ENCODE measurements at regions not wholly inside any gene's neighbourhood (a gene's known extent, or its start where the extent isn't known, plus 50 kb on each side); places are given as distances from the start of the nearest gene placed in this dataset.

- no peak overlapping the region for H3K4me3 ChIP-seq (ENCODE audit: control insufficient read depth in 1 of 7, extremely low read depth in 1 of 7, insufficient read depth in 4 of 7, low read depth in 2 of 7, low read length in 6 of 7)
- POLR2A ChIA-PET = interaction anchor here (0.7 kb wide), 1 partner anchor 32 kb away, joined by 10 read pairs; no protein-coding TSS in a partner anchor
- no peak overlapping the region for H3K27ac ChIP-seq (ENCODE audit: insufficient read depth in 1 of 2, low read depth in 1 of 2, low read length in 2 of 2, poor library complexity in 1 of 2, severe bottlenecking in 2 of 2)
- 86% methylated on average over 1 of the region's 3 CpGs for WGBS (ENCODE audit: insufficient coverage)
- CTCF ChIA-PET = no interaction called here
- H3K9me3 ChIP-seq (ENCODE audit: control extremely low read depth in 1 of 5, control insufficient read depth in 4 of 5, insufficient read depth in 2 of 5, low read depth in 1 of 5, low read length in 4 of 5) = peaks cover 0 to 3% (median 0%) of the 10 kb centered on the region in 5 experiments
- H3K36me3 ChIP-seq (ENCODE audit: control insufficient read depth in 4 of 4, insufficient read depth in 4 of 4, low read length in 3 of 4) = no peaks in the 10 kb centered on the region
- no peak for DNase-seq
- no peaks in the 10 kb centered on the region for H3K27me3 ChIP-seq (replicated peaks in 2 of 5; ENCODE audit: control insufficient read depth in 4 of 5, insufficient read depth in 5 of 5, low read length in 4 of 5)
- H3K4me1 ChIP-seq (ENCODE audit: control extremely low read depth in 1 of 4, control insufficient read depth in 4 of 4, insufficient read depth in 4 of 4, low read length in 3 of 4) = no peaks in the 10 kb centered on the region
These were observed 208.3 kb downstream of the MYRFL start for GRCh38 chr12:70033310-70033709.

- Histone ChIP-seq H3K9me3 (ENCODE audit: control extremely low read depth in 1 of 5, control insufficient read depth in 4 of 5, insufficient read depth in 2 of 5, low read depth in 1 of 5, low read length in 4 of 5) (no peaks in the 10 kb centered on the region), H3K36me3 (ENCODE audit: control insufficient read depth in 4 of 4, insufficient read depth in 4 of 4, low read length in 3 of 4) (no peaks in the 10 kb centered on the region), H3K4me1 (ENCODE audit: control extremely low read depth in 1 of 4, control insufficient read depth in 4 of 4, insufficient read depth in 4 of 4, low read length in 3 of 4) (no peaks in the 10 kb centered on the region), H3K27me3 (replicated peaks in 2 of 5; ENCODE audit: control insufficient read depth in 4 of 5, insufficient read depth in 5 of 5, low read length in 4 of 5) (peaks cover 0 to 2% (median 0%) of the 10 kb centered on the region in 5 experiments), H3K4me3 (ENCODE audit: control insufficient read depth in 1 of 7, extremely low read depth in 1 of 7, insufficient read depth in 4 of 7, low read depth in 2 of 7, low read length in 6 of 7) (no peak overlapping the region), H3K27ac (ENCODE audit: insufficient read depth in 1 of 2, low read depth in 1 of 2, low read length in 2 of 2, poor library complexity in 1 of 2, severe bottlenecking in 2 of 2) (no peak overlapping the region)
- ChIA-PET POLR2A (no interaction called here), CTCF (no interaction called here)
- 83% methylated on average over 2 of the region's 2 CpGs for WGBS (ENCODE audit: insufficient coverage)
- no peak for DNase-seq
These were observed 203.1 kb upstream of the CNOT2 start for GRCh38 chr12:70040141-70040540.

GRCh38 chr12:70042675-70043074, 200.6 kb upstream of the CNOT2 start:
- WGBS (ENCODE audit: insufficient coverage) = 94% methylated on average over 6 of the region's 6 CpGs
- no peak overlapping the region for H3K4me3 ChIP-seq (ENCODE audit: control insufficient read depth in 1 of 7, extremely low read depth in 1 of 7, insufficient read depth in 4 of 7, low read depth in 2 of 7, low read length in 6 of 7)
- ChIA-PET CTCF (no interaction called here), POLR2A (no interaction called here)
- H3K4me1 ChIP-seq (ENCODE audit: control extremely low read depth in 1 of 4, control insufficient read depth in 4 of 4, insufficient read depth in 4 of 4, low read length in 3 of 4) = no peaks in the 10 kb centered on the region
- H3K9me3 ChIP-seq (ENCODE audit: control extremely low read depth in 1 of 5, control insufficient read depth in 4 of 5, insufficient read depth in 2 of 5, low read depth in 1 of 5, low read length in 4 of 5) = no peaks in the 10 kb centered on the region
- H3K27ac ChIP-seq (ENCODE audit: insufficient read depth in 1 of 2, low read depth in 1 of 2, low read length in 2 of 2, poor library complexity in 1 of 2, severe bottlenecking in 2 of 2) = no peak overlapping the region
- peaks cover 0 to 2% (median 0%) of the 10 kb centered on the region in 5 experiments for H3K27me3 ChIP-seq (replicated peaks in 2 of 5; ENCODE audit: control insufficient read depth in 4 of 5, insufficient read depth in 5 of 5, low read length in 4 of 5)
- no peak for DNase-seq
- H3K36me3 ChIP-seq (ENCODE audit: control insufficient read depth in 4 of 4, insufficient read depth in 4 of 4, low read length in 3 of 4) = no peaks in the 10 kb centered on the region

- H3K4me1 ChIP-seq (ENCODE audit: control extremely low read depth in 1 of 4, control insufficient read depth in 4 of 4, insufficient read depth in 4 of 4, low read length in 3 of 4) = no peaks in the 10 kb centered on the region
- DNase-seq = no peak
- WGBS (ENCODE audit: insufficient coverage) = 81% methylated on average over 3 of the region's 4 CpGs
- no peaks in the 10 kb centered on the region for H3K9me3 ChIP-seq (ENCODE audit: control extremely low read depth in 1 of 5, control insufficient read depth in 4 of 5, insufficient read depth in 2 of 5, low read depth in 1 of 5, low read length in 4 of 5)
- CTCF ChIA-PET = no interaction called here
- no peak overlapping the region for H3K27ac ChIP-seq (ENCODE audit: insufficient read depth in 1 of 2, low read depth in 1 of 2, low read length in 2 of 2, poor library complexity in 1 of 2, severe bottlenecking in 2 of 2)
- no peak overlapping the region for H3K4me3 ChIP-seq (ENCODE audit: control insufficient read depth in 1 of 7, extremely low read depth in 1 of 7, insufficient read depth in 4 of 7, low read depth in 2 of 7, low read length in 6 of 7)
- POLR2A ChIA-PET = no interaction called here
- H3K36me3 ChIP-seq (ENCODE audit: control insufficient read depth in 4 of 4, insufficient read depth in 4 of 4, low read length in 3 of 4) = no peaks in the 10 kb centered on the region
- H3K27me3 ChIP-seq (replicated peaks in 2 of 5; ENCODE audit: control insufficient read depth in 4 of 5, insufficient read depth in 5 of 5, low read length in 4 of 5) = peaks cover 0 to 2% (median 0%) of the 10 kb centered on the region in 5 experiments
These were observed 199.6 kb upstream of the CNOT2 start for GRCh38 chr12:70043490-70044138.

GRCh38 chr12:70044167-70044566, 199.1 kb upstream of the CNOT2 start:
- ChIA-PET POLR2A (no interaction called here), CTCF (no interaction called here)
- peaks cover 0 to 2% (median 0%) of the 10 kb centered on the region in 5 experiments for H3K27me3 ChIP-seq (replicated peaks in 2 of 5; ENCODE audit: control insufficient read depth in 4 of 5, insufficient read depth in 5 of 5, low read length in 4 of 5)
- no peak for DNase-seq
- no peaks in the 10 kb centered on the region for H3K36me3 ChIP-seq (ENCODE audit: control insufficient read depth in 4 of 4, insufficient read depth in 4 of 4, low read length in 3 of 4)
- no peak overlapping the region for H3K27ac ChIP-seq (ENCODE audit: insufficient read depth in 1 of 2, low read depth in 1 of 2, low read length in 2 of 2, poor library complexity in 1 of 2, severe bottlenecking in 2 of 2)
- WGBS (ENCODE audit: insufficient coverage) = 90% methylated on average over 2 of the region's 2 CpGs
- no peaks in the 10 kb centered on the region for H3K4me1 ChIP-seq (ENCODE audit: control extremely low read depth in 1 of 4, control insufficient read depth in 4 of 4, insufficient read depth in 4 of 4, low read length in 3 of 4)
- H3K4me3 ChIP-seq (ENCODE audit: control insufficient read depth in 1 of 7, extremely low read depth in 1 of 7, insufficient read depth in 4 of 7, low read depth in 2 of 7, low read length in 6 of 7) = no peak overlapping the region
- H3K9me3 ChIP-seq (ENCODE audit: control extremely low read depth in 1 of 5, control insufficient read depth in 4 of 5, insufficient read depth in 2 of 5, low read depth in 1 of 5, low read length in 4 of 5) = no peaks in the 10 kb centered on the region

GRCh38 chr12:70045036-70045435, 198.2 kb upstream of the CNOT2 start:
- no CpG with 5 or more reads among the region's 3 CpGs for WGBS (ENCODE audit: insufficient coverage)
- ChIA-PET POLR2A (no interaction called here), CTCF (no interaction called here)
- no peak for DNase-seq
- no peak overlapping the region for H3K27ac ChIP-seq (ENCODE audit: insufficient read depth in 1 of 2, low read depth in 1 of 2, low read length in 2 of 2, poor library complexity in 1 of 2, severe bottlenecking in 2 of 2)
- H3K36me3 ChIP-seq (ENCODE audit: control insufficient read depth in 4 of 4, insufficient read depth in 4 of 4, low read length in 3 of 4) = no peaks in the 10 kb centered on the region
- H3K9me3 ChIP-seq (ENCODE audit: control extremely low read depth in 1 of 5, control insufficient read depth in 4 of 5, insufficient read depth in 2 of 5, low read depth in 1 of 5, low read length in 4 of 5) = no peaks in the 10 kb centered on the region
- no peak overlapping the region for H3K4me3 ChIP-seq (ENCODE audit: control insufficient read depth in 1 of 7, extremely low read depth in 1 of 7, insufficient read depth in 4 of 7, low read depth in 2 of 7, low read length in 6 of 7)
- peaks cover 0 to 2% (median 0%) of the 10 kb centered on the region in 5 experiments for H3K27me3 ChIP-seq (replicated peaks in 2 of 5; ENCODE audit: control insufficient read depth in 4 of 5, insufficient read depth in 5 of 5, low read length in 4 of 5)
- peaks cover 0 to 5% (median 0%) of the 10 kb centered on the region in 4 experiments for H3K4me1 ChIP-seq (ENCODE audit: control extremely low read depth in 1 of 4, control insufficient read depth in 4 of 4, insufficient read depth in 4 of 4, low read length in 3 of 4)

- ChIA-PET CTCF (no interaction called here), POLR2A (no interaction called here)
- H3K9me3 ChIP-seq (ENCODE audit: control extremely low read depth in 1 of 5, control insufficient read depth in 4 of 5, insufficient read depth in 2 of 5, low read depth in 1 of 5, low read length in 4 of 5) = no peaks in the 10 kb centered on the region
- H3K27me3 ChIP-seq (replicated peaks in 2 of 5; ENCODE audit: control insufficient read depth in 4 of 5, insufficient read depth in 5 of 5, low read length in 4 of 5) = peaks cover 0 to 2% (median 0%) of the 10 kb centered on the region in 5 experiments
- WGBS (ENCODE audit: insufficient coverage) = 82% methylated on average over 3 of the region's 4 CpGs
- H3K36me3 ChIP-seq (ENCODE audit: control insufficient read depth in 4 of 4, insufficient read depth in 4 of 4, low read length in 3 of 4) = no peaks in the 10 kb centered on the region
- H3K4me3 ChIP-seq (ENCODE audit: control insufficient read depth in 1 of 7, extremely low read depth in 1 of 7, insufficient read depth in 4 of 7, low read depth in 2 of 7, low read length in 6 of 7) = no peak overlapping the region
- H3K4me1 ChIP-seq (ENCODE audit: control extremely low read depth in 1 of 4, control insufficient read depth in 4 of 4, insufficient read depth in 4 of 4, low read length in 3 of 4) = peaks cover 0 to 5% (median 0%) of the 10 kb centered on the region in 4 experiments
- DNase-seq = no peak
- H3K27ac ChIP-seq (ENCODE audit: insufficient read depth in 1 of 2, low read depth in 1 of 2, low read length in 2 of 2, poor library complexity in 1 of 2, severe bottlenecking in 2 of 2) = no peak overlapping the region
These were observed 197.7 kb upstream of the CNOT2 start for GRCh38 chr12:70045514-70045913.
